ENCODE measurements at regions not wholly inside any gene's neighbourhood (a gene's known extent, or its start where the extent isn't known, plus 50 kb on each side); places are given as distances from the start of the nearest gene placed in this dataset.

DNA sequence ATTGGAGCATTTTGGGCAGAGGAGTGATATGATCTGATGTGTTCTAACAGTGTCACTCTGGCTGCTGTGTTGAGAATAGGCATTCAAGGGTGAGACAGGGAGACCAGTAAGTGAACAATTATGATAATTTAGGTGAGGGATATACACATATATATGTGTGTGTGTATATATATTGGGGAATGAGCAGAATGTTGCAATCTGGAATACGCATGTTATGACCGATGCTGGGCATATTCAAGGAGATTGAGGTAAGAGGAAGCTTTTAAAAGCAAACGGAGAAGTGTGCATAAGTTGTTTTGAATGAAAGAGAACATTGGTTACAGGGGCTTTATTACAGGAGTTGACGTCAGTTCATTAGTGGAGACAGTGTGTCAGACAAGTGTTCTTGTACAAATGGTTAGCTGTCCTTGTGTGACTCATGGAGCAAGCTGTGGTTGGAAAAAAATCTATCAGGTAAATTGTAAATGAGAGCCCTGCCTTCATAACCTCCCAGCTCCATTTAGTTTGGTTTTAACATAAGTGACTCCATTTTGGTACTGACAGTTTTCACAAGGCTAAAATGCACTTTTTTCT, 442.5 kb upstream of the LCORL start:
- no peak overlapping the region for H3K4me3 Mint-ChIP-seq
- no peaks in the 10 kb centered on the region for H3K9me3 Mint-ChIP-seq
- DNase-seq (ENCODE audit: low read depth, low spot score): no peak
- H3K4me1 Mint-ChIP-seq: no peaks in the 10 kb centered on the region
- H3K27me3 Mint-ChIP-seq (ENCODE audit: low read depth): no peaks in the 10 kb centered on the region
- TF ChIP-seq, protein P1, sequence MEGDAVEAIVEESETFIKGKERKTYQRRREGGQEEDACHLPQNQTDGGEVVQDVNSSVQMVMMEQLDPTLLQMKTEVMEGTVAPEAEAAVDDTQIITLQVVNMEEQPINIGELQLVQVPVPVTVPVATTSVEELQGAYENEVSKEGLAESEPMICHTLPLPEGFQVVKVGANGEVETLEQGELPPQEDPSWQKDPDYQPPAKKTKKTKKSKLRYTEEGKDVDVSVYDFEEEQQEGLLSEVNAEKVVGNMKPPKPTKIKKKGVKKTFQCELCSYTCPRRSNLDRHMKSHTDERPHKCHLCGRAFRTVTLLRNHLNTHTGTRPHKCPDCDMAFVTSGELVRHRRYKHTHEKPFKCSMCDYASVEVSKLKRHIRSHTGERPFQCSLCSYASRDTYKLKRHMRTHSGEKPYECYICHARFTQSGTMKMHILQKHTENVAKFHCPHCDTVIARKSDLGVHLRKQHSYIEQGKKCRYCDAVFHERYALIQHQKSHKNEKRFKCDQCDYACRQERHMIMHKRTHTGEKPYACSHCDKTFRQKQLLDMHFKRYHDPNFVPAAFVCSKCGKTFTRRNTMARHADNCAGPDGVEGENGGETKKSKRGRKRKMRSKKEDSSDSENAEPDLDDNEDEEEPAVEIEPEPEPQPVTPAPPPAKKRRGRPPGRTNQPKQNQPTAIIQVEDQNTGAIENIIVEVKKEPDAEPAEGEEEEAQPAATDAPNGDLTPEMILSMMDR (conservative IDR thresholded peaks at IDR 0.05): no peak
- no peak overlapping the region for H3K27ac Mint-ChIP-seq (ENCODE audit: unreplicated experiment)
- no peaks in the 10 kb centered on the region for H3K36me3 Mint-ChIP-seq (ENCODE audit: low read depth)

DNA sequence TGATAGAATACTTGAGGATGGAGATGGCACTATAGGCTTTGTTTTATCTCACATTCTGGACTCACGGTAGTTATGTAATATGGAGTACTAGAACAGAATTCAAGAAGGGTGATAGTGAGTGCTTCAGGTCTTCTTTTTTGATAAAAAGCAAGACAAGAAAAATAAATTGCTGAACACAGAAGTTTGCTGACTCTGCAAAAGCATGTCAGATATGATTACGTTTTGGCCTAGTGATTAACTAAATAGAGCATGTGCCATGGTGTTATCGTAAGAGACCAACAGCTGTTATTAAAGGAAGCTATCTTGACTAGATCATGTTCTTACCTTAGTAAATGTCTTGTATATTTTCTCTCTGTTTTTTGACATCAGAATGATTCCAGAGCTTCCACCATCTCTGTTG, 436.9 kb upstream of the LCORL start:
- Mint-ChIP-seq H3K9me3 (no peaks in the 10 kb centered on the region), H3K27ac (ENCODE audit: unreplicated experiment) (no peak overlapping the region), H3K4me3 (no peak overlapping the region), H3K27me3 (ENCODE audit: low read depth) (peaks cover 6% of the 10 kb centered on the region), H3K36me3 (ENCODE audit: low read depth) (no peaks in the 10 kb centered on the region), H3K4me1 (no peaks in the 10 kb centered on the region)
- no peak for DNase-seq (ENCODE audit: low read depth, low spot score)
- TF ChIP-seq, protein P1 (conservative IDR thresholded peaks at IDR 0.05): no peak

DNA sequence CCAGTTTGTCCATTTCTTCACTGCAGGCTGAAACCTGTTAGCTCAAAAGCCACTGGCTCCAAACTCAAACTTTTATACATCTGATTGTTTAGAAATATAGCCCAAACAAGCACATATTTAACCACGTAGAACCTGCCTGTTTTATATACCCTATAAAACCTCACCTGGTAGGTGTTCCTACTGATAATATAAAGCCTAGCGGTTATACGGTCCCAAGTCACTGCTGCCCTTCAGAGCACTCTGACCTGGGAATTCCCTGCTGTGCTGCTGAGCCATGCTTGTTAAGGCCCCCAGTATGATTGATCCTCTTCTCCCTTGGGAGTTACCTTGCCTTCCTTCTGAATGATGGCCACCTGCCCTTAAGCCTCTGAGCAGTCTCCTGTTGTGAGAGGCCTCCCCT, 432.8 kb upstream of the LCORL start:
- Mint-ChIP-seq H3K36me3 (ENCODE audit: low read depth) (no peaks in the 10 kb centered on the region), H3K27ac (ENCODE audit: unreplicated experiment) (no peak overlapping the region), H3K4me1 (no peaks in the 10 kb centered on the region), H3K27me3 (ENCODE audit: low read depth) (peaks cover 13% of the 10 kb centered on the region), H3K4me3 (no peak overlapping the region), H3K9me3 (no peaks in the 10 kb centered on the region)
- no peak for DNase-seq (ENCODE audit: low read depth, low spot score)
- TF ChIP-seq, protein P1 (conservative IDR thresholded peaks at IDR 0.05): no peak

DNA sequence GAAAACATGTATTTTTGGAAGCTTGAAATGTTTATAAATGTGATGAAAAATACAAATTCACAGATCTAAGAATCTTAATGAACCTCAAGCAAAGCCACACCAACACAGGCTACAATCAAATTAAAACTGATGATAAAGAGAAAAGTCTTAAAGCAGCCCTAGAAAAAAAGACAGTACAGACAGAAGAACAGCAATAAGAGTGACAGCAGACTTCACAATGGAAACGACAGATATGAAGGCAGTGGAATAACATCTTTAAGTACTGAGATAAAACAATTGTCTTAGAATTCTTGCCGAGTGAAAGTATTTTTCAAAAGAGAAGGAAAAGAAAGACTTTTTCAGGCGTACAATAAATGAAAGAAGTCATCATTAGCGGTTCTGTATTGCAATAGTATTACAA, 423.6 kb upstream of the LCORL start:
- Mint-ChIP-seq H3K36me3 (ENCODE audit: low read depth) (peaks cover 6% of the 10 kb centered on the region), H3K27me3 (ENCODE audit: low read depth) (peaks cover 3% of the 10 kb centered on the region), H3K27ac (ENCODE audit: unreplicated experiment) (no peak overlapping the region), H3K4me3 (no peak overlapping the region), H3K9me3 (peaks cover 14% of the 10 kb centered on the region), H3K4me1 (no peaks in the 10 kb centered on the region)
- TF ChIP-seq, protein P1 (conservative IDR thresholded peaks at IDR 0.05): no peak
- no peak for DNase-seq (ENCODE audit: low read depth, low spot score)

DNA sequence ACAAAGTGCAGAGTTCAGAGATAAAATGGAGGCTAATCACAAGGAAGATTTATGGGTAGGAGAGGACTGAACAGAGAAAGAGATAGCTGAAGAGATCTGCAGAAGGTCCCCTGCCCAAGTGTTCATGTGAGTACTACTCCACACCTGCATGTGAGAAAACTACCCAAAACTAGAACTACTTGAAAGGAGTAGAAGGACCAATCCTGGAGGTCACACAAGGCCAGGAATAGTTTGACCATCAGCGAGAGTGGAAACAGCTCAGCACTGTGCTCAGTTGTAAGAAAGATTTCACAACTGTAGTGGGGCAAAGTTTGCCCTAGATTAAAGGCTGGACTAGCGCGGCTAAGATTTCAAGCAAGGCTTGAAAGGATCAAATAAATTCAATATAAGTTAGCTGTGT, 422.7 kb upstream of the LCORL start:
- TF ChIP-seq, protein P1 (conservative IDR thresholded peaks at IDR 0.05): no peak
- H3K27me3 Mint-ChIP-seq (ENCODE audit: low read depth): peaks cover 3% of the 10 kb centered on the region
- DNase-seq (ENCODE audit: low read depth, low spot score): no peak
- H3K27ac Mint-ChIP-seq (ENCODE audit: unreplicated experiment): no peak overlapping the region
- no peaks in the 10 kb centered on the region for H3K4me1 Mint-ChIP-seq
- H3K4me3 Mint-ChIP-seq: no peak overlapping the region
- H3K9me3 Mint-ChIP-seq: peaks cover 14% of the 10 kb centered on the region
- H3K36me3 Mint-ChIP-seq (ENCODE audit: low read depth): peaks cover 6% of the 10 kb centered on the region
